GM12878 (cell line): ENCODE measurements at regions not wholly inside any gene's neighbourhood (a gene's known extent, or its start where the extent isn't known, plus 50 kb on each side); places are given as distances from the start of the nearest gene placed in this dataset.
"Not testable (repeated sequence)": the region's sequence is repeated elsewhere in the genome, so short reads cannot be mapped to it uniquely, and the experiment has no call there.

Experiments used
- ATAC-seq: fragments of 200-7000 bp; cut with Tn5 transposase; 3 replicates; pipeline ENCODE4 v1.9.1; 2020; ENCODE audit warnings: mild to moderate bottlenecking, moderate library complexity
- BruUV-seq: library from RNA; stranded (reverse); fragments of 400-500 nt; replicated peaks from 2 replicates; lab custom pipeline; 2021; lab: Mats Ljungman, UMichigan
- CTCF ChIA-PET: fragments of 300-600 bp; sonication (Branson Sonifier 250); formaldehyde crosslinking; extraction: SDS; loops from one replicate; lab custom pipeline; 2021; ENCODE audit warnings: inconsistent platforms; lab: Yijun Ruan, JAX
- POLR2A ChIA-PET: fragments of 350-600 bp; formaldehyde crosslinking; extraction: SDS; loops from one replicate; lab custom pipeline; 2021; ENCODE audit warnings: inconsistent platforms; lab: Charles Lee
- RAD21 ChIA-PET: fragments of 300-600 bp; sonication (Branson Sonifier 250); formaldehyde crosslinking; loops from one replicate; lab custom pipeline; 2023; ENCODE audit warnings: antibody characterized with exemption; ENCODE audit not compliant: unreplicated experiment; lab: Charles Lee
- SMC1A ChIA-PET: fragments of 300-600 bp; sonication (Branson Sonifier 250); formaldehyde crosslinking; loops from one replicate; lab custom pipeline; 2023; ENCODE audit not compliant: unreplicated experiment, uncharacterized antibody; lab: Charles Lee
- DNase-seq: peaks from one replicate; pipeline ENCODE4 v3.0.0-alpha.2; 2011; ENCODE audit warnings: low read depth, low spot score
- FAIRE-seq: peaks from 3 replicates; lab custom pipeline; 2011; peaks lifted over from hg19 to GRCh38; lab: Jason Lieb, UNC
- H2AFZ ChIP-seq: 2 replicates; pipeline ENCODE4 v1.6.0; 2011; ENCODE audit warnings: low read depth, low read length, control low read depth; ENCODE audit not compliant: control insufficient read depth
- H3K27ac ChIP-seq: 2 replicates; pipeline ENCODE4 v1.5.1; 2011; ENCODE audit warnings: control low read depth; ENCODE audit not compliant: control insufficient read depth, insufficient read depth
- H3K27me3 ChIP-seq, 2 experiments: replicated peaks in 1 of 2; 2 replicates each; pipeline versions ENCODE4 v1.6.0 to v1.6.1; 2011; ENCODE audit warnings: low read length in 1 of 2; ENCODE audit not compliant: control insufficient read depth in 2 of 2, insufficient read depth in 2 of 2
- H3K36me3 ChIP-seq, 2 experiments: 2 replicates each; pipeline ENCODE4 v1.5.1; 2011; ENCODE audit warnings: low read length in 1 of 2; ENCODE audit not compliant: control insufficient read depth in 2 of 2, insufficient read depth in 2 of 2
- H3K4me1 ChIP-seq: 2 replicates; pipeline ENCODE4 v1.6.1; 2011; ENCODE audit warnings: mild to moderate bottlenecking, low read length, moderate library complexity, mixed read lengths; ENCODE audit not compliant: control insufficient read depth, insufficient read depth
- H3K4me2 ChIP-seq: 2 replicates; pipeline ENCODE4 v1.6.0; 2011; ENCODE audit warnings: control low read depth; ENCODE audit not compliant: control insufficient read depth, insufficient read depth
- H3K4me3 ChIP-seq: fragments of 200-600 bp; sonication (generic); 2 replicates; pipeline ENCODE4 v1.5.1; 2016
- H3K79me2 ChIP-seq: 2 replicates; pipeline ENCODE4 v1.6.0; 2011; ENCODE audit warnings: low read length; ENCODE audit not compliant: control insufficient read depth, insufficient read depth
- H3K9ac ChIP-seq: 2 replicates; pipeline ENCODE4 v1.8.0; 2011; ENCODE audit warnings: low read length, control low read depth, mixed read lengths; ENCODE audit not compliant: control insufficient read depth, insufficient read depth
- H3K9me3 ChIP-seq: replicated peaks from 3 replicates; pipeline ENCODE4 v1.5.1; 2011; ENCODE audit warnings: mild to moderate bottlenecking, low read length; ENCODE audit not compliant: control insufficient read depth, insufficient read depth
- H4K20me1 ChIP-seq: 2 replicates; pipeline ENCODE4 v1.6.0; 2011; ENCODE audit not compliant: control insufficient read depth, insufficient read depth
- BMI1 ChIP-seq: fragments of 450-650 bp; IDR thresholded peaks from 2 replicates; pipeline ENCODE4 v1.6.1; 2016; ENCODE audit warnings: mild to moderate bottlenecking, moderate library complexity, borderline replicate concordance
- EP300 ChIP-seq, 2 experiments: fragments of 150-350 bp in 1 of 2; IDR thresholded peaks; 2 replicates each; pipeline ENCODE4 v1.6.1; 2011 to 2012; ENCODE audit warnings: low read depth in 2 of 2, low read length in 2 of 2, borderline replicate concordance in 1 of 2, improper control_type of control experiment in 1 of 2, inconsistent platforms in 1 of 2; ENCODE audit not compliant: control insufficient read depth in 1 of 2
- HCFC1 ChIP-seq: fragments of 150-350 bp; IDR thresholded peaks from 2 replicates; pipeline ENCODE4 v1.6.1; 2014; ENCODE audit warnings: low read length
- IRF3 ChIP-seq: fragments of 450-650 bp; IDR thresholded peaks from 2 replicates; pipeline ENCODE4 v1.6.1; 2014; ENCODE audit warnings: mild to moderate bottlenecking
- MAX ChIP-seq: IDR thresholded peaks from 2 replicates; pipeline ENCODE4 v1.6.1; 2012; ENCODE audit warnings: low read depth, low read length, improper control_type of control experiment
- NFIC ChIP-seq: IDR thresholded peaks from 2 replicates; pipeline ENCODE4 v1.6.1; 2012; ENCODE audit warnings: low read depth, mild to moderate bottlenecking, inconsistent platforms, low read length, moderate library complexity
- POLR2A ChIP-seq: IDR thresholded peaks from 2 replicates; pipeline ENCODE4 v1.6.1; 2011; ENCODE audit warnings: low read depth, mild to moderate bottlenecking, low read length
- RB1 ChIP-seq: fragments of 450-650 bp; formaldehyde crosslinking; IDR thresholded peaks from 2 replicates; pipeline ENCODE4 v1.6.1; 2017; ENCODE audit warnings: mild to moderate bottlenecking, borderline replicate concordance
- SP1 ChIP-seq: IDR thresholded peaks from one replicate; pipeline ENCODE4 v1.6.1; 2011; ENCODE audit warnings: low read depth, low read length
- TARDBP ChIP-seq: IDR thresholded peaks from 2 replicates; pipeline ENCODE4 v1.6.1; 2016; ENCODE audit warnings: borderline replicate concordance
- WGBS: methylation state at CpG from one replicate; pipeline ENCODE4 v1.1.6; 2016; ENCODE audit warnings: low lambda C conversion rate; ENCODE audit not compliant: insufficient replicate concordance, insufficient coverage; ENCODE audit errors: missing lambda C conversion rate; 5-methylcytosine and 5-hydroxymethylcytosine counted together
- in situ Hi-C: fragments of 300-500 bp; cut with MboI; formaldehyde crosslinking; loops from 9 replicates; pipeline ENCODE4 v1.14.3; 2018; ENCODE audit warnings: mixed read lengths
- intact Hi-C: fragments of 100-400 bp; cut with micrococcal nuclease; formaldehyde crosslinking; loops from one replicate; pipeline ENCODE4 v1.14.2; 2022; ENCODE audit not compliant: unreplicated experiment
- TF ChIP-seq, protein P1 (sequence below): IDR thresholded peaks from 2 replicates; pipeline ENCODE4 v1.6.1; 2011; ENCODE audit warnings: mild to moderate bottlenecking, low read depth, low read length, moderate library complexity; ENCODE audit not compliant: insufficient replicate concordance
- TF ChIP-seq, protein P2 (sequence below): fragments of 450-650 bp; IDR thresholded peaks from 2 replicates; pipeline ENCODE4 v1.6.1; 2016; ENCODE audit warnings: mild to moderate bottlenecking

DNA sequence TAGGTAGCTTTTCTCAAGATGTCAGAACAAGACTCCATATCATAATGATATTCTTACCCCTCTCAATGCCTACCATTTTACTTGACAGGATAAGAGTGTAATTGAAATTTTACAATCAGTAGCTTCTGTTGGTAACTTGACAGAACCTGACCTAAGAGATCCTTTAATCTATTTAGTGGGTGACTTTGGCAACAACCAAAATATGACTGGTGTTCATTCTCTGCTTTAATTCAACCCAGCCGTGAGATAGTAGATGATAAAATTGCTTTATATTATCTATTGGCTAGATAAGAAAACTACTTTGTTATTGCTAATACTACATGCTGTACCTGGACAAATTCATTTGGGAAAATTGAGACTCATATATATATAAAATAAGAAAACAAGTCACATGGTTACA lies 770.2 kb upstream of the NXPH2 start (continued):
- no peak for TF ChIP-seq IRF3
- no peak for TF ChIP-seq MAX
- no peak for TF ChIP-seq POLR2A
- no peak for TF ChIP-seq NFIC
- no peak for TF ChIP-seq BMI1

DNA sequence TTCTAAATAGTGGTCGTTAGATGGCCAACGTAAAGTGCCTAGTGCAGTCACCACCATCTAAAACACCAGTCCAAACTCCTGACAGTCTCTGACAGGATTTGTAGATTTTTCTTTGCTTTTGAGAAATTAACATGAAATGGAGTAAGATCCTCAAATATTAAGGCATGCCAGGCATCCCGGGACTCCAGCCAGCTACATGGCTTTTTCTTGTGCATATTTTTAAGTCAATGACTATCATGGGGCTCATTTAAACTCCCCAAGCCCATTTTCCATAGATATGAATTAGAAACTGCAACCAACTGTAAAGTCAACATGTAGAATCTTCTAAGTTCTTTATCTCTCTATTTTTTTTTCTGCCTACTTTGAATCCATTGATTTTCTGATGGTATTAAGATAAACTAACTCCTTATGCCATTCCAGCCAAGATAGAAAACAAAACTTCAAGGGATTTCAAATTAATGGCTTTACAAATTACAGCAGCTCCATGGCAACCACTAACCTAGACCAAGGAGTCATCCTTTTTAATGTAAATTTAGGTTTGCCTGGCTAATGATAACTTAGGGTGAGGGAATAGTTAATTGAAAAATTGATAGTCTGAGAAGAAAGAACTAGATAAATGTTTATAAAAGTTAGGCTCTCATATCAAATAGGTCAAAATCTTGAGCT lies 764.1 kb upstream of the NXPH2 start:
- no peak for FAIRE-seq
- Histone ChIP-seq H3K4me1 (no peaks in the 10 kb centered on the region), H2AFZ (no peak overlapping the region), H3K36me3 (no peaks in the 10 kb centered on the region), H3K27me3 (no peaks in the 10 kb centered on the region), H3K4me2 (no peak overlapping the region), H3K79me2 (no peaks in the 10 kb centered on the region), H3K4me3 (no peak overlapping the region), H3K9ac (no peak overlapping the region), H3K27ac (no peak overlapping the region), H3K9me3 (no peaks in the 10 kb centered on the region), H4K20me1 (no peaks in the 10 kb centered on the region)
- ChIA-PET SMC1A (interaction anchor here (0.6 kb wide), 1 partner anchor 15 kb away, joined by 3 read pairs; no protein-coding TSS in a partner anchor), POLR2A (no interaction called here), CTCF (no interaction called here), RAD21 (no interaction called here)
- 2% methylated on average over 3 of the region's 3 CpGs for WGBS
- BruUV-seq, result no TSS peak
- no peak for DNase-seq
- no peak for ATAC-seq
- in situ Hi-C loops, result no loop called here
- intact Hi-C loops, result no loop called here
- TF ChIP-seq, protein P1, sequence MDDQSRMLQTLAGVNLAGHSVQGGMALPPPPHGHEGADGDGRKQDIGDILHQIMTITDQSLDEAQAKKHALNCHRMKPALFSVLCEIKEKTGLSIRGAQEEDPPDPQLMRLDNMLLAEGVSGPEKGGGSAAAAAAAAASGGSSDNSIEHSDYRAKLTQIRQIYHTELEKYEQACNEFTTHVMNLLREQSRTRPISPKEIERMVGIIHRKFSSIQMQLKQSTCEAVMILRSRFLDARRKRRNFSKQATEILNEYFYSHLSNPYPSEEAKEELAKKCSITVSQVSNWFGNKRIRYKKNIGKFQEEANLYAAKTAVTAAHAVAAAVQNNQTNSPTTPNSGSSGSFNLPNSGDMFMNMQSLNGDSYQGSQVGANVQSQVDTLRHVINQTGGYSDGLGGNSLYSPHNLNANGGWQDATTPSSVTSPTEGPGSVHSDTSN, result no peak
- no peak for TF ChIP-seq RB1
- TF ChIP-seq, protein P2, sequence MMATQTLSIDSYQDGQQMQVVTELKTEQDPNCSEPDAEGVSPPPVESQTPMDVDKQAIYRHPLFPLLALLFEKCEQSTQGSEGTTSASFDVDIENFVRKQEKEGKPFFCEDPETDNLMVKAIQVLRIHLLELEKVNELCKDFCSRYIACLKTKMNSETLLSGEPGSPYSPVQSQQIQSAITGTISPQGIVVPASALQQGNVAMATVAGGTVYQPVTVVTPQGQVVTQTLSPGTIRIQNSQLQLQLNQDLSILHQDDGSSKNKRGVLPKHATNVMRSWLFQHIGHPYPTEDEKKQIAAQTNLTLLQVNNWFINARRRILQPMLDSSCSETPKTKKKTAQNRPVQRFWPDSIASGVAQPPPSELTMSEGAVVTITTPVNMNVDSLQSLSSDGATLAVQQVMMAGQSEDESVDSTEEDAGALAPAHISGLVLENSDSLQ, result no peak
- TF ChIP-seq TARDBP, result no peak
- TF ChIP-seq HCFC1, result no peak
- no peak for TF ChIP-seq EP300 (IDR thresholded peaks at IDR 0.05; ENCODE audit: borderline replicate concordance in 1 of 2, control insufficient read depth in 1 of 2, low read depth in 2 of 2, low read length in 2 of 2)
- TF ChIP-seq SP1, result no peak

DNA sequence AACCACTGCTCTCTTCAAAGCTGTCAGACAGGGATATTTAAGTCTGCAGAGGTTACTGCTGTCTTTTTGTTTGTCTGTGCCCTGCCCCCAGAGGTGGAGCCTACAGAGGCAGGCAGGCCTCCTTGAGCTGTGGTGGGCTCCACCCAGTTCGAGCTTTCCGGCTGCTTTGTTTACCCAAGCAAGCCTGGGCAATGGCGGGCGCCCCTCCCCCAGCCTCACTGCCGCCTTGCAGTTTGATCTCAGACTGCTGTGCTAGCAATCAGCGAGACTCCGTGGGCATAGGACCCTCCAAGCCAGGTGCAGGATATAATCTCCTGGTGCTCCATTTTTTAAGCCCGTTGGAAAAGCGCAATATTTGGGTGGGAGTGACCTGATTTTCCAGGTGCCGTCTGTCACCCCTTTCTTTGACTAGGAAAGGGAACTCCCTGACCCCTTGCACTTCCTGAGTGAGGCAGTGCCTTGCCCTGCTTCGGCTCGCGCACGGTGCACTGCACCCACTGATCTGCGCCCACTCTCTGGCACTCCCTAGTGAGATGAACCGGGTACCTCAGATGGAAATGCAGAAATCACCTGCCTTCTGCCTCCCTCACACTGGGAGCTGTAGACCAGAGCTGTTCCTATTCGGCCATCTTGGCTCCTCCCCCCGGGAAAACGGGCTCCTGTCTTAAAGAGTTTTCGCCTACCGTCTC lies 758.3 kb upstream of the NXPH2 start:
- ATAC-seq, DNase-seq, H3K9me3 ChIP-seq, H4K20me1 ChIP-seq, POLR2A ChIA-PET, H3K36me3 ChIP-seq, H3K27ac ChIP-seq, BruUV-seq, H3K4me2 ChIP-seq, CTCF ChIA-PET, H3K4me3 ChIP-seq, RAD21 ChIA-PET, in situ Hi-C loops, intact Hi-C loops, H2AFZ ChIP-seq, H3K4me1 ChIP-seq, H3K9ac ChIP-seq, H3K27me3 ChIP-seq, H3K79me2 ChIP-seq, SMC1A ChIA-PET, FAIRE-seq: not testable (repeated sequence)
- WGBS, result 51% methylated on average over 21 of the region's 21 CpGs
